Mesenchymal stem cell (in vitro differentiated cells and primary cell): ENCODE measurements at regions not wholly inside any gene's neighbourhood (a gene's known extent, or its start where the extent isn't known, plus 50 kb on each side); places are given as distances from the start of the nearest gene placed in this dataset.

Experiments
- DNase-seq: peaks from one replicate; pipeline ENCODE4 v3.0.0-alpha.2; 2013
- H2AFZ ChIP-seq: one replicate; pipeline ENCODE4 v1.6.1; 2013; ENCODE audit warnings: low read depth, mild to moderate bottlenecking, control low read depth, inconsistent platforms, low read length, moderate library complexity
- H2AK5ac ChIP-seq: 2 replicates; pipeline ENCODE4 v1.6.1; 2013; ENCODE audit warnings: low read length, moderate library complexity, mild to moderate bottlenecking, inconsistent platforms; ENCODE audit not compliant: severe bottlenecking
- H2BK120ac ChIP-seq: one replicate; pipeline ENCODE4 v1.6.1; 2013; ENCODE audit warnings: low read depth, mild to moderate bottlenecking, inconsistent platforms, low read length, moderate library complexity
- H2BK12ac ChIP-seq, 2 experiments: one replicate each; pipeline ENCODE4 v1.6.1; 2013; ENCODE audit warnings: inconsistent platforms in 2 of 2, low read length in 2 of 2, mild to moderate bottlenecking in 2 of 2, moderate library complexity in 2 of 2, control low read depth in 1 of 2
- H2BK15ac ChIP-seq: one replicate; pipeline ENCODE4 v1.6.1; 2013; ENCODE audit warnings: mild to moderate bottlenecking, low read depth, inconsistent platforms; ENCODE audit not compliant: poor library complexity, severe bottlenecking
- H2BK5ac ChIP-seq: 2 replicates; pipeline ENCODE4 v1.6.1; 2013; ENCODE audit warnings: low read depth, mild to moderate bottlenecking, low read length, control low read depth, inconsistent platforms; ENCODE audit not compliant: poor library complexity, severe bottlenecking
- H3K14ac ChIP-seq, 2 experiments: one replicate each; pipeline ENCODE4 v1.6.1; 2013; ENCODE audit warnings: inconsistent platforms in 2 of 2, low read length in 2 of 2, control low read depth in 1 of 2, mild to moderate bottlenecking in 1 of 2, moderate library complexity in 1 of 2
- H3K18ac ChIP-seq, 2 experiments: one replicate each; pipeline ENCODE4 v1.6.1; 2013; ENCODE audit warnings: inconsistent platforms in 2 of 2, low read length in 2 of 2, control low read depth in 1 of 2, low read depth in 1 of 2, mild to moderate bottlenecking in 1 of 2
- H3K23ac ChIP-seq, 2 experiments: one replicate each; pipeline ENCODE4 v1.6.1; 2013; ENCODE audit warnings: inconsistent platforms in 2 of 2, low read length in 2 of 2, mild to moderate bottlenecking in 2 of 2, moderate library complexity in 2 of 2, control low read depth in 1 of 2
- H3K27ac ChIP-seq: 2 replicates; pipeline ENCODE4 v1.5.1; 2013; ENCODE audit warnings: mild to moderate bottlenecking, moderate library complexity, low read length, control low read depth, inconsistent platforms; ENCODE audit not compliant: poor library complexity, severe bottlenecking
- H3K27me3 ChIP-seq, 2 experiments: 2 replicates each; pipeline versions ENCODE4 v1.6.1 to v1.7.0; 2013; ENCODE audit warnings: low read length in 2 of 2, mild to moderate bottlenecking in 2 of 2, moderate library complexity in 2 of 2, control low read depth in 1 of 2, inconsistent platforms in 1 of 2; ENCODE audit not compliant: control insufficient read depth in 1 of 2, insufficient read depth in 1 of 2
- H3K36me3 ChIP-seq, 2 experiments: 2 replicates each; pipeline versions ENCODE4 v1.6.1 to v1.7.0; 2013; ENCODE audit warnings: low read length in 2 of 2, control low read depth in 1 of 2, inconsistent platforms in 1 of 2, low read depth in 1 of 2, mild to moderate bottlenecking in 1 of 2; ENCODE audit not compliant: insufficient read depth in 2 of 2, control insufficient read depth in 1 of 2
- H3K4ac ChIP-seq, 2 experiments: one replicate each; pipeline ENCODE4 v1.6.1; 2013; ENCODE audit warnings: inconsistent platforms in 2 of 2, low read length in 2 of 2, mild to moderate bottlenecking in 2 of 2, moderate library complexity in 2 of 2, control low read depth in 1 of 2, low read depth in 1 of 2
- H3K4me1 ChIP-seq: 2 replicates; pipeline ENCODE4 v1.6.1; 2013; ENCODE audit warnings: low read depth, low read length, control low read depth; ENCODE audit not compliant: control insufficient read depth, insufficient read depth
- H3K4me2 ChIP-seq: 2 replicates; pipeline ENCODE4 v1.6.1; 2013; ENCODE audit warnings: low read length, mild to moderate bottlenecking, inconsistent platforms; ENCODE audit not compliant: poor library complexity, severe bottlenecking
- H3K4me3 ChIP-seq, 2 experiments: 2 replicates each; pipeline versions ENCODE4 v1.5.1 to v1.7.0; 2013; ENCODE audit warnings: low read length in 2 of 2, mild to moderate bottlenecking in 2 of 2, control low read depth in 1 of 2, low read depth in 1 of 2; ENCODE audit not compliant: insufficient read depth in 1 of 2
- H3K79me1 ChIP-seq: replicated peaks from 2 replicates; pipeline ENCODE4 v1.6.1; 2013; ENCODE audit warnings: mild to moderate bottlenecking, control low read depth, low read length, inconsistent platforms; ENCODE audit not compliant: poor library complexity, severe bottlenecking
- H3K9ac ChIP-seq: 2 replicates; pipeline ENCODE4 v1.7.0; 2013; ENCODE audit warnings: mild to moderate bottlenecking, low read length, moderate library complexity
- H3K9me3 ChIP-seq: 2 replicates; pipeline ENCODE4 v1.7.0; 2013; ENCODE audit warnings: mild to moderate bottlenecking, low read length; ENCODE audit not compliant: control insufficient read depth
- H4K8ac ChIP-seq: one replicate; pipeline ENCODE4 v1.6.1; 2013; ENCODE audit warnings: inconsistent platforms, mild to moderate bottlenecking, low read length, moderate library complexity
- H4K91ac ChIP-seq: one replicate; pipeline ENCODE4 v1.6.1; 2013; ENCODE audit warnings: mild to moderate bottlenecking, low read length, inconsistent platforms
- WGBS: methylation state at CpG from one replicate; pipeline ENCODE4 v1.1.7; 2013; ENCODE audit warnings: mixed read lengths; 5-methylcytosine and 5-hydroxymethylcytosine counted together

GRCh38 chr5:142491679-142492078 is 166.9 kb upstream of the SPRY4 start:
- Histone ChIP-seq H2AK5ac (no peak overlapping the region), H2BK15ac (no peak overlapping the region), H3K4me1 (no peaks in the 10 kb centered on the region), H3K4ac (peak overlapping the region; percentile 52 to 71), H3K9me3 (no peaks in the 10 kb centered on the region), H4K91ac (peak overlapping the region; percentile 57), H2BK12ac (peak overlapping the region in 1 of 2 experiments; percentile 37), H3K18ac (peak overlapping the region in 1 of 2 experiments; percentile 75), H3K9ac (no peak overlapping the region), H3K36me3 (peaks cover 0 to 8% of the 10 kb centered on the region in 2 experiments), H3K27ac (no peak overlapping the region), H3K4me2 (no peak overlapping the region), H2BK120ac (no peak overlapping the region), H3K23ac (no peak overlapping the region), H3K27me3 (no peaks in the 10 kb centered on the region), H3K79me1 (no peaks in the 10 kb centered on the region), H2BK5ac (no peak overlapping the region), H2AFZ (no peak overlapping the region), H3K4me3 (no peak overlapping the region), H3K14ac (no peak overlapping the region), H4K8ac (peak overlapping the region; percentile 19)
- 75% methylated on average over 7 of the region's 8 CpGs for whole genome bisulfite sequencing
- DNase-seq, result no peak

GRCh38 chr5:142491270-142491669 is 166.4 kb upstream of the SPRY4 start:
- H3K18ac ChIP-seq, result peak overlapping the region in 1 of 2 experiments; percentile 77
- H3K79me1 ChIP-seq, result no peaks in the 10 kb centered on the region
- H2BK120ac ChIP-seq, result peak overlapping the region; percentile 2
- no peak overlapping the region for H3K4me3 ChIP-seq
- no peak overlapping the region for H2AK5ac ChIP-seq
- H3K4me1 ChIP-seq, result no peaks in the 10 kb centered on the region
- H3K36me3 ChIP-seq, result peaks cover 0 to 8% of the 10 kb centered on the region in 2 experiments
- H3K27ac ChIP-seq, result no peak overlapping the region
- DNase-seq, result no peak
- H3K4me2 ChIP-seq, result no peak overlapping the region
- H3K27me3 ChIP-seq, result no peaks in the 10 kb centered on the region
- no peaks in the 10 kb centered on the region for H3K9me3 ChIP-seq
- H4K8ac ChIP-seq, result peak overlapping the region; percentile 63
- no peak overlapping the region for H3K14ac ChIP-seq
- no peak overlapping the region for H2BK5ac ChIP-seq
- H3K4ac ChIP-seq, result peak overlapping the region in 1 of 2 experiments; percentile 83
- no peak overlapping the region for H2BK15ac ChIP-seq
- WGBS, result 52% methylated on average over 5 of the region's 8 CpGs
- no peak overlapping the region for H4K91ac ChIP-seq
- no peak overlapping the region for H3K23ac ChIP-seq
- no peak overlapping the region for H3K9ac ChIP-seq
- peak overlapping the region; percentile 44 for H2AFZ ChIP-seq
- peak overlapping the region in 1 of 2 experiments; percentile 87 for H2BK12ac ChIP-seq

DNA sequence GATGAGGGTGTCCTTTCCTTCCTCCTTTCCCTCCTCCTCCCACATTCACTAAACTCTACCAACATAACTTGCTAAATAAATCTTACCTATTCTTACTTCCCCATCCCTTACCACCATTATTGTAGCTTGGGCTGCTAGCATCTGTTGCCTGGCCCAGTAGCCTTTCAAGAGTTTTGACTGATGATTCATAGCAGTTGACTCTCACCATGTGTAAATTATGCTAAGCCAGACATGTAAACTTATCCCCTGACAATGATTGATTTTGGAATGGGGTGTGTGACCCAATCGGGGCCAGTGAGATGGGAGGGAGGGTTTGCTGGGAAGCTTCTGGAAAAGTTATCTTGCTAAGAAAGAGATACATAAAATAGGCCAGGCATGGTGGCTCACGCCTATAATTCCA is 161.8 kb upstream of the SPRY4 start:
- H4K8ac ChIP-seq, result no peak overlapping the region
- no peak overlapping the region for H3K14ac ChIP-seq
- peak overlapping the region; percentile 59 to 88 for H2BK12ac ChIP-seq
- peak overlapping the region; percentile 60 for H2AK5ac ChIP-seq
- peak overlapping the region in 1 of 2 experiments; percentile 67 for H3K18ac ChIP-seq
- no peaks in the 10 kb centered on the region for H3K27me3 ChIP-seq
- no peak overlapping the region for H3K23ac ChIP-seq
- H3K79me1 ChIP-seq, result no peaks in the 10 kb centered on the region
- H4K91ac ChIP-seq, result no peak overlapping the region
- no peak overlapping the region for H2AFZ ChIP-seq
- no peak overlapping the region for H2BK5ac ChIP-seq
- H3K4me3 ChIP-seq, result no peak overlapping the region
- DNase-seq, result peak; percentile 73
- peaks cover 6% of the 10 kb centered on the region for H3K9me3 ChIP-seq
- no peak overlapping the region for H3K4me2 ChIP-seq
- H2BK15ac ChIP-seq, result no peak overlapping the region
- H3K9ac ChIP-seq, result no peak overlapping the region
- WGBS, result 44% methylated on average over 2 of the region's 2 CpGs
- peaks cover 2% of the 10 kb centered on the region for H3K4me1 ChIP-seq
- H2BK120ac ChIP-seq, result peak overlapping the region; percentile 27
- H3K4ac ChIP-seq, result peak overlapping the region in 1 of 2 experiments; percentile 1
- no peak overlapping the region for H3K27ac ChIP-seq
- H3K36me3 ChIP-seq, result peaks cover 0 to 16% of the 10 kb centered on the region in 2 experiments

DNA sequence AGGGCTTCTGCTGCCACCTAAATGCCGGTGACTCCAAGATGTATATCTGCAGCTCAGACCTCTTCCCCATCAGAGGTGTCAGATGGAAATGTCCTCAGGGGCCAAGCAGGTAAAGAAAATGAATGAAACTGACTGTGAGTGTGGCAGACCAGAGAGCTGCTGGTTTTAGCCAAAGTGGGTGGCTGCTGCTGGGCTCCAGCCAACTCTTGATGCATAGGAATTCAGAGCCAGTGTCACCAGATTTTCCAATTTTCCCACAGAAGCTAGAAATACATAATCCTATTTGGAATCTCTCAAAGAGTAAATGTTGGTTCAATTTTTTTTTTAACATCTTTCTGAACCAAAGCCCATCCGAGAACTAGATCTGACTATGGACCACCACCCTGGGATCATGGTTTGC is 161.2 kb upstream of the SPRY4 start:
- Histone ChIP-seq H3K27me3 (no peaks in the 10 kb centered on the region), H3K36me3 (peaks cover 0 to 16% of the 10 kb centered on the region in 2 experiments), H3K23ac (no peak overlapping the region), H4K91ac (no peak overlapping the region), H2AK5ac (no peak overlapping the region), H3K9ac (no peak overlapping the region), H4K8ac (no peak overlapping the region), H3K18ac (peak overlapping the region in 1 of 2 experiments; percentile 67), H2BK12ac (peak overlapping the region; percentile 29 to 59), H3K4me2 (no peak overlapping the region), H3K4me3 (no peak overlapping the region), H3K4ac (peak overlapping the region in 1 of 2 experiments; percentile 1), H2BK15ac (no peak overlapping the region), H3K4me1 (peaks cover 2% of the 10 kb centered on the region), H3K9me3 (peaks cover 6% of the 10 kb centered on the region), H2BK120ac (no peak overlapping the region), H2BK5ac (no peak overlapping the region), H3K79me1 (no peaks in the 10 kb centered on the region), H3K27ac (no peak overlapping the region), H3K14ac (no peak overlapping the region), H2AFZ (no peak overlapping the region)
- DNase-seq, result no peak
- WGBS, result 100% methylated on average over 2 of the region's 2 CpGs
